CD4-positive, alpha-beta T cell treated with Interleukin-15 for 4 hours (primary cell): ENCODE measurements at regions not wholly inside any gene's neighbourhood (a gene's known extent, or its start where the extent isn't known, plus 50 kb on each side); places are given as distances from the start of the nearest gene placed in this dataset.

Source experiments
- DNase-seq: peaks from one replicate; pipeline ENCODE4 v3.0.0-alpha.2; 2020; ENCODE audit warnings: low spot score

GRCh38 chr10:24120646-24121045, 88.3 kb upstream of the KIAA1217 start:
- no peak for DNase-seq

- no peak for DNase-seq
Measured at GRCh38 chr10:24127516-24127915, 81.4 kb upstream of the KIAA1217 start.

- DNase-seq = no peak
Measured at GRCh38 chr10:24128066-24128730, 80.7 kb upstream of the KIAA1217 start.

GRCh38 chr10:24132741-24133140, 76.2 kb upstream of the KIAA1217 start:
- DNase-seq = no peak

GRCh38 chr10:24133835-24134234, 75.1 kb upstream of the KIAA1217 start:
- no peak for DNase-seq

- no peak for DNase-seq
Measured at GRCh38 chr10:24136070-24136469, 72.9 kb upstream of the KIAA1217 start.

GRCh38 chr10:24147321-24147720, 61.6 kb upstream of the KIAA1217 start:
- DNase-seq = no peak

- no peak for DNase-seq
Measured at GRCh38 chr10:24149640-24150039, 59.3 kb upstream of the KIAA1217 start.

- DNase-seq = no peak
Measured at GRCh38 chr10:24150853-24151252, 58.1 kb upstream of the KIAA1217 start.

- no peak for DNase-seq
Measured at GRCh38 chr10:24152270-24152669, 56.7 kb upstream of the KIAA1217 start.

GRCh38 chr10:24153031-24153430, 55.9 kb upstream of the KIAA1217 start:
- DNase-seq = no peak

GRCh38 chr10:24153537-24153936, 55.4 kb upstream of the KIAA1217 start:
- no peak for DNase-seq

GRCh38 chr10:24156686-24157085, 52.3 kb upstream of the KIAA1217 start:
- no peak for DNase-seq

GRCh38 chr10:24157567-24157966, 51.4 kb upstream of the KIAA1217 start:
- no peak for DNase-seq
